KMS-11 (cell line): ENCODE measurements at regions not wholly inside any gene's neighbourhood (a gene's known extent, or its start where the extent isn't known, plus 50 kb on each side); places are given as distances from the start of the nearest gene placed in this dataset.

ENCODE experiments used
- H2AFZ ChIP-seq: fragments of 200-600 bp; sonication (generic); 2 replicates; pipeline ENCODE4 v1.6.1; 2016; ENCODE audit warnings: antibody characterized with exemption, mixed run types, low read depth
- H3K27ac ChIP-seq: fragments of 200-600 bp; sonication (generic); 2 replicates; pipeline ENCODE4 v1.6.1; 2016; ENCODE audit warnings: mild to moderate bottlenecking, mixed run types
- H3K27me3 ChIP-seq: fragments of 200-600 bp; sonication (generic); 2 replicates; pipeline ENCODE4 v1.6.1; 2017; ENCODE audit warnings: mild to moderate bottlenecking, low read depth, mixed run types, moderate library complexity; ENCODE audit not compliant: insufficient read depth
- H3K36me3 ChIP-seq: fragments of 200-600 bp; sonication (generic); 2 replicates; pipeline ENCODE4 v1.6.1; 2017; ENCODE audit warnings: mild to moderate bottlenecking, mixed run types; ENCODE audit not compliant: insufficient read depth
- H3K4me1 ChIP-seq: fragments of 200-600 bp; sonication (generic); 2 replicates; pipeline ENCODE4 v1.6.1; 2016; ENCODE audit warnings: mild to moderate bottlenecking, low read depth, mixed run types; ENCODE audit not compliant: poor library complexity, severe bottlenecking
- H3K4me2 ChIP-seq: fragments of 200-600 bp; sonication (generic); 2 replicates; pipeline ENCODE4 v1.7.0; 2016; ENCODE audit warnings: mild to moderate bottlenecking, mixed run types
- H3K4me3 ChIP-seq: fragments of 200-600 bp; sonication (generic); IDR thresholded peaks from 2 replicates; pipeline ENCODE4 v1.6.1; 2017; ENCODE audit warnings: low read depth, low read length, mixed read lengths; ENCODE audit not compliant: insufficient read depth
- H3K79me2 ChIP-seq: fragments of 200-600 bp; sonication (generic); 2 replicates; pipeline ENCODE4 v1.6.1; 2016; ENCODE audit warnings: low read depth, mixed run types; ENCODE audit not compliant: insufficient read depth
- H3K9ac ChIP-seq: fragments of 200-600 bp; sonication (generic); 2 replicates; pipeline ENCODE4 v1.6.1; 2016; ENCODE audit warnings: mild to moderate bottlenecking, mixed run types
- H4K20me1 ChIP-seq: fragments of 200-600 bp; sonication (generic); 2 replicates; pipeline ENCODE4 v1.6.1; 2016; ENCODE audit warnings: mild to moderate bottlenecking, mixed run types; ENCODE audit not compliant: insufficient read depth
- TF ChIP-seq, protein P1 (sequence below): fragments of 200-600 bp; sonication (generic); conservative IDR thresholded peaks from 2 replicates; pipeline ENCODE4 v1.6.1; 2017; ENCODE audit warnings: low read depth, mild to moderate bottlenecking, antibody characterized with exemption, low read length, moderate library complexity, mixed read lengths

- no peaks in the 10 kb centered on the region for H3K36me3 ChIP-seq
- H3K9ac ChIP-seq: no peak overlapping the region
- H4K20me1 ChIP-seq: no peaks in the 10 kb centered on the region
- no peaks in the 10 kb centered on the region for H3K27me3 ChIP-seq
- no peaks in the 10 kb centered on the region for H3K79me2 ChIP-seq
- peak overlapping the region; percentile 6; the same call in 1 of the 2 replicates for H3K27ac ChIP-seq
- TF ChIP-seq, protein P1, sequence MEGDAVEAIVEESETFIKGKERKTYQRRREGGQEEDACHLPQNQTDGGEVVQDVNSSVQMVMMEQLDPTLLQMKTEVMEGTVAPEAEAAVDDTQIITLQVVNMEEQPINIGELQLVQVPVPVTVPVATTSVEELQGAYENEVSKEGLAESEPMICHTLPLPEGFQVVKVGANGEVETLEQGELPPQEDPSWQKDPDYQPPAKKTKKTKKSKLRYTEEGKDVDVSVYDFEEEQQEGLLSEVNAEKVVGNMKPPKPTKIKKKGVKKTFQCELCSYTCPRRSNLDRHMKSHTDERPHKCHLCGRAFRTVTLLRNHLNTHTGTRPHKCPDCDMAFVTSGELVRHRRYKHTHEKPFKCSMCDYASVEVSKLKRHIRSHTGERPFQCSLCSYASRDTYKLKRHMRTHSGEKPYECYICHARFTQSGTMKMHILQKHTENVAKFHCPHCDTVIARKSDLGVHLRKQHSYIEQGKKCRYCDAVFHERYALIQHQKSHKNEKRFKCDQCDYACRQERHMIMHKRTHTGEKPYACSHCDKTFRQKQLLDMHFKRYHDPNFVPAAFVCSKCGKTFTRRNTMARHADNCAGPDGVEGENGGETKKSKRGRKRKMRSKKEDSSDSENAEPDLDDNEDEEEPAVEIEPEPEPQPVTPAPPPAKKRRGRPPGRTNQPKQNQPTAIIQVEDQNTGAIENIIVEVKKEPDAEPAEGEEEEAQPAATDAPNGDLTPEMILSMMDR: no peak
- no peak overlapping the region for H3K4me3 ChIP-seq
- peak overlapping the region; percentile 52 for H3K4me2 ChIP-seq
- H3K4me1 ChIP-seq: peaks cover 24% of the 10 kb centered on the region
- H2AFZ ChIP-seq: no peak overlapping the region
These were observed 413.3 kb upstream of the TRIB2 start for GRCh38 chr2:12303181-12304030.

DNA sequence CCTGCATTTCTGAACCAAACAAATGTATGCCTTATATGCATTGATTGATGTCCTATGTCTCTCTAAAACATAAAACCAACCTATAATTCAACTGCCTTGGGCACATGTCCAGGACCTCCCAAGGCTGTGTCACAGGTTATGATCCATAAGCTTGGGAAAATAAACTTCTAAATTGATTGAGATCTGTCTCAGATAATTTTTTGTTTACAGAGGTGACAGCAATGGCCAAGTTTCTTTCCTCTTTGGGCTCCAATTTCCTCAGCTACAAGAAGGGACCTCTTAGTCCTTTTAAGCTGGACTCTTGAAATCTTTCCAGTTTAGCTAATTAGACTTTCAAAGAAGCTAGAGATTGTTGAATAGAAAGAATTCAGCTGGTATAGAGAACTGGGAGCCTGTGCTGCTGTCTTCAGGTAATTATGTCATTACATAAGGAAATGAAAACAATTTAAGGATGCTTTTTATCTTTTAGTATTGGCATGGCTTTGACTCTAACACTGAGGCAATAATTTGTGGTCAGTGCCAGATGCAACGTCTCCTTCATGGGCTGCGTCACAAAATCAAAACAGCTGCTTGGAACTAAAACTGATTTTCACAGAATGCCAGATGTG, 412.1 kb upstream of the TRIB2 start:
- Histone ChIP-seq H3K27me3 (no peaks in the 10 kb centered on the region), H3K36me3 (no peaks in the 10 kb centered on the region), H3K79me2 (no peaks in the 10 kb centered on the region), H3K4me3 (no peak overlapping the region), H3K4me1 (peaks cover 24% of the 10 kb centered on the region), H2AFZ (no peak overlapping the region), H4K20me1 (no peaks in the 10 kb centered on the region), H3K9ac (no peak overlapping the region), H3K27ac (no peak overlapping the region), H3K4me2 (no peak overlapping the region)
- TF ChIP-seq, protein P1: no peak

- H3K27ac ChIP-seq: no peak overlapping the region
- no peak overlapping the region for H3K9ac ChIP-seq
- no peaks in the 10 kb centered on the region for H3K36me3 ChIP-seq
- no peaks in the 10 kb centered on the region for H3K79me2 ChIP-seq
- no peaks in the 10 kb centered on the region for H3K27me3 ChIP-seq
- TF ChIP-seq, protein P1: no peak
- no peaks in the 10 kb centered on the region for H4K20me1 ChIP-seq
- peaks cover 24% of the 10 kb centered on the region for H3K4me1 ChIP-seq
- no peak overlapping the region for H3K4me2 ChIP-seq
- no peak overlapping the region for H2AFZ ChIP-seq
- no peak overlapping the region for H3K4me3 ChIP-seq
These were observed 410.8 kb upstream of the TRIB2 start for GRCh38 chr2:12305931-12306330.

DNA sequence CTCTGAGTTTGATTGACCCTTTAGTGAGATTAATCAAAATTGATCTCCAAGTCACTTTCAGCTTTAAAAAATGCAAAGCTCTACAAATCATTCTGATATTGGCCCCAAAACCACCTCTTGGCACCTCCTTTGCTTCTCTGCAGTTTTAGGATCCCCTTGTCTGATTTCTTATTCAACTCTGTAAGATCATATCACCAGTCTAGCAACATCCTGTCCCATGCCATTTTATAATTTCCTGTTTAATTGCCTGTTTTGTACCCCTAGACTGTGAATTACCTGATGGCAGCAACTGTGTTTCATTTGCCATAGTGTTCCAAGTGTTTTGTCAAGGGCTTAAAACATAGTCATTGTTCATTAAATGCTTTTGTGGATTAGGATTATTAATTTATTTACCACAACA, 406.3 kb upstream of the TRIB2 start:
- Histone ChIP-seq H3K27ac (no peak overlapping the region), H3K79me2 (no peaks in the 10 kb centered on the region), H3K9ac (no peak overlapping the region), H2AFZ (no peak overlapping the region), H3K4me3 (no peak overlapping the region), H3K36me3 (no peaks in the 10 kb centered on the region), H3K4me2 (no peak overlapping the region), H4K20me1 (no peaks in the 10 kb centered on the region), H3K4me1 (no peaks in the 10 kb centered on the region), H3K27me3 (no peaks in the 10 kb centered on the region)
- TF ChIP-seq, protein P1: no peak
